ENCODE measurements at regions not wholly inside any gene's neighbourhood (a gene's known extent, or its start where the extent isn't known, plus 50 kb on each side); places are given as distances from the start of the nearest gene placed in this dataset.

- H3K27me3 Mint-ChIP-seq = no peaks in the 10 kb centered on the region
- H3K9me3 Mint-ChIP-seq = peaks cover 0 to 3% (median 2%) of the 10 kb centered on the region in 5 donors
- CTCF ChIA-PET = no interaction called here
- Histone ChIP-seq H3K27me3 (ENCODE audit: insufficient read depth, low read length, poor library complexity, severe bottlenecking) (no peaks in the 10 kb centered on the region), H3K9me3 (ENCODE audit: low read length) (no peaks in the 10 kb centered on the region), H3K27ac (ENCODE audit: low read depth, low read length) (no peak overlapping the region), H3K4me3 (ENCODE audit: low read length) (no peak overlapping the region), H3K4me1 (ENCODE audit: insufficient read depth, low read length) (no peaks in the 10 kb centered on the region), H3K36me3 (ENCODE audit: insufficient read depth, low read length) (no peaks in the 10 kb centered on the region)
- no peak for DNase-seq
- no peaks in the 10 kb centered on the region for H3K4me1 Mint-ChIP-seq
- H3K27ac Mint-ChIP-seq = no peak overlapping the region
- no peaks in the 10 kb centered on the region for H3K36me3 Mint-ChIP-seq
- POLR2A ChIA-PET = no interaction called here
- no peak overlapping the region for H3K4me3 Mint-ChIP-seq
Measured at GRCh38 chr4:182192511-182193181, 50.6 kb upstream of the TENM3 start.

DNA sequence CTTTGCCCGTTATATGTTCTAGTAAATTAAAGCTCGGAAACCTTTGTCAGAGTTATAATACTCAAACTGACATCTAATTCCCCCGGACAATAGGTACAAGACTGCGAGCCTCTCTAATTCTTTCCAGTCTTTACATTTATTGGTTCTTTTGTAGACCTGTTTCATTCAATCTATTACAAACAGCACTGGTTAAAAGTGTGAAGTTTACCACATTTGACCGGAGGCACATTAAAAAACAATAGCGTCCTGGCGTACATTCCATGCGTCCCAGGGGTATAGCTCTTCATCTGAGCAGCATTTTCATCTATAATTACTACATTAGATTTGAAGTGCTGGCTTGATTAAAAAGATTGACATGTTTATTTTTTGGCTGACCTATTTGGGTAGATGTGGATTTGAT, 49.9 kb upstream of the TENM3 start:
- DNase-seq = no peak
- Histone ChIP-seq H3K36me3 (ENCODE audit: insufficient read depth, low read length) (no peaks in the 10 kb centered on the region), H3K4me3 (ENCODE audit: low read length) (no peak overlapping the region), H3K4me1 (ENCODE audit: insufficient read depth, low read length) (no peaks in the 10 kb centered on the region), H3K27me3 (ENCODE audit: insufficient read depth, low read length, poor library complexity, severe bottlenecking) (no peaks in the 10 kb centered on the region), H3K9me3 (ENCODE audit: low read length) (no peaks in the 10 kb centered on the region), H3K27ac (ENCODE audit: low read depth, low read length) (no peak overlapping the region)
- H3K27ac Mint-ChIP-seq = no peak overlapping the region
- ChIA-PET CTCF (no interaction called here), POLR2A (no interaction called here)
- H3K4me1 Mint-ChIP-seq = no peaks in the 10 kb centered on the region
- H3K9me3 Mint-ChIP-seq = peaks cover 0 to 4% (median 2%) of the 10 kb centered on the region in 5 donors
- no peaks in the 10 kb centered on the region for H3K27me3 Mint-ChIP-seq
- no peaks in the 10 kb centered on the region for H3K36me3 Mint-ChIP-seq
- no peak overlapping the region for H3K4me3 Mint-ChIP-seq
